Mononuclear cell (primary cell): ENCODE measurements at regions not wholly inside any gene's neighbourhood (a gene's known extent, or its start where the extent isn't known, plus 50 kb on each side); places are given as distances from the start of the nearest gene placed in this dataset.
"Not testable (repeated sequence)": the region's sequence is repeated elsewhere in the genome, so short reads cannot be mapped to it uniquely, and the experiment has no call there.

ENCODE experiments used
- H3K27me3 ChIP-seq: 2 replicates; pipeline ENCODE4 v1.6.0; 2011; ENCODE audit warnings: low read length, control low read depth; ENCODE audit not compliant: insufficient read depth
- H3K4me1 ChIP-seq: 2 replicates; pipeline ENCODE4 v1.5.1; 2011; ENCODE audit warnings: mild to moderate bottlenecking, low read length, control low read depth; ENCODE audit not compliant: insufficient read depth
- H3K4me3 ChIP-seq: 2 replicates; pipeline ENCODE4 v1.5.1; 2011; ENCODE audit warnings: mild to moderate bottlenecking, low read length, moderate library complexity
- H3K9me3 ChIP-seq: 2 replicates; pipeline ENCODE4 v1.5.1; 2011; ENCODE audit warnings: low read depth, mild to moderate bottlenecking, control low read depth, low read length

DNA sequence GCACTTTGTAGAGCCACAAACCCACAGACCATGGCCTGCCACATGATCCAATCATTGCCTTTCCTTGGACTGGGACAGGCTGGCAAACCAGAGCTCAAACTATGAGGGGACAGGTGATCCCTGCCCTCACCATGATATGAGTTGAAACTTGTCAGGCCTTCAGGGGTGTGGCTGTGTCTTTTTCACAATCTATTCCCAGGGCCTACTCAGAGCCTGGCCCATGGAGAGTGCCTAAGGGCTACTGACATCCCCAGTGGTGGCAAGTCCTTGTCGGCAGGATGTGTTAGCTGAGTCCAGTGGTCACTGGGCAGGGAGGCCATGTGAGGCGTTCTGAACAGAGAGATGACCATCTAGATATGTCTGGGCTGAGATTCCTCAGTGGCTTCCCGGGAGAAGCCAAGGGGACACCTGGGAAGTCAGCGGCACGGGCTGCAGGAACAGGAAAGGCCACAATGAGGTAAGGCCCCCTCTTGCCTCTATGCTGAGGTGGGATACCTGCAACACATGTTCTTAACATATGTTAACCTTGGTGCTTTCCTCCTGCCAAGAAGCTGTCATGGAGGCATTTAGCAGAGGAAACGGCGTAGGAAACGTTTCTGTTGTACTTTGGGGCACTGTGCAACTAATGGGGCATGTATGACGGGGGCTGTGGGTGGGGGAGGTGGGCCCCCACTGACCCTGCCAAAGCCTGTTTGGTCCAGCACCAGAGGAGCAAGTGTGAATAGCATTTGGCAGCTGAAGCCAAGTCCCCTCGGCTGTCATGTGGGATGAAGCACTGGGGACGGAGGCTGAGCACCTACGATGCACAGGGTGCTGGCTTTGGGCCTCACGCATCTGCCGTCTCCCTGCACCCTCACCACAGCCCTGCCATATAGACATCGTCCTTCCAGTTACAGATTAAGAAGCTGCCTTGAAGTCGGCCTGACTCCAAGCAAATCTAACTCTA lies 384.0 kb downstream of the RPS24 start:
- Histone ChIP-seq H3K27me3 (no peaks in the 10 kb centered on the region), H3K9me3 (no peaks in the 10 kb centered on the region), H3K4me1 (no peaks in the 10 kb centered on the region), H3K4me3 (no peak overlapping the region)

DNA sequence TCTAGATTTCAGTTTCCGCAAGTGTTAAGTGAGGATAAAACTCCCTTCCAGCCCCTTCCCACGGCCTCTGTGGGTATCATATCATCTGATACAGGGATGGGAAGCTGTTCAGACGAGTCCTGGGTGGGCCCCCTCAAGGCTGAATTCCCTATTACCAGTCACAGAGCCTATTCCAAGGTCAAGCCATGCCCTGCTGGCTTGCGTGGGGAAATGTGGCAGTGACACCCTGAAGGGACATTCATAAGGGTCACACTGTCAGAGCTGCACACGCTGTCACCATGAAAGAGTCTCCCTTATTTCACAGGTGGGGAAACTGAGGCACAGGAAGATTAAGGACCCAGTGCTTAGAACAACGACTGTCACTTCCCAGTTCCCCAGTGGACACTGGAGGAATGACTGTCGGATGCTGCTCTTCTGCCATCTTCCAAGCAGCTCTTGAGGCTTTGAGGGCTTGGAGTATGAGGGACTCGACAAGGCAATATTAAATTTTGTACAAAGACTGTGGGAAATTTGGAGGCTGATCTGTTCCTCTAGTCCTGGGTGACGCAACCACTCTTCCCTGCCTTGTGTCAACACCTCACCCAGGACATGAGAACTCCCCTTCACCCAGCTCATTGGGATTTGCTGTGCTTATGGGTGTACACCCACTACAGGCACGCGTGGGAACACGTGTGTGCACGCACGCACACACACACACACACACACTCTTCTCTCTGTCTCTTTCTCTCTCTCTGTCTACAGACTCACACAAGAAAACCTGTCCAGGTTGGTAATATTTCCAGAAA lies 386.0 kb downstream of the RPS24 start:
- H3K4me1 ChIP-seq = no peaks in the 10 kb centered on the region
- no peaks in the 10 kb centered on the region for H3K9me3 ChIP-seq
- H3K27me3 ChIP-seq = no peaks in the 10 kb centered on the region
- no peak overlapping the region for H3K4me3 ChIP-seq

- Histone ChIP-seq H3K4me1 (no peaks in the 10 kb centered on the region), H3K9me3 (peaks cover 6% of the 10 kb centered on the region), H3K27me3 (peaks cover 2% of the 10 kb centered on the region), H3K4me3 (no peak overlapping the region)
Observed at GRCh38 chr10:78420946-78421735, 387.5 kb downstream of the RPS24 start.

- H3K27me3 ChIP-seq, H3K4me3 ChIP-seq, H3K9me3 ChIP-seq, H3K4me1 ChIP-seq: not testable (repeated sequence)
Observed at GRCh38 chr10:78424050-78424449, 390.4 kb downstream of the RPS24 start.

DNA sequence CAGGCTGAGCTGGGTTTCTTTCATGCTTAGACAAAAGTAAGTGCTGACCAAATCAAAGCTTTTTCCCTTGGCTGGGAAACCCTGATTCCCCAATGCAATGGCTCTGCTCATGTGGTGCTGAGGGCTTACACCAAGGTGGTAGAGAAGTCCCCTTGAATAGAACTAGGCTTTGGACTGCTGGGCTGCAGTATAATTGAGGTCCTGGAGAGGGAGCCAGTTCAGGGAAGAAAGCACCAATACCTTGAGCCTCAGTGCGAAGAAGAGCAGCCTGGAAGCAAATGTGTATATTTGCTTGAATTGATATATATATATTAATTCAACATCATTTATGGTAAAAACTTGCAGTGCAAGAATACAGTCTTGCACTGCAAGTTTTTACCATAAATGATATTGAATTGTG lies 391.1 kb downstream of the RPS24 start:
- Histone ChIP-seq H3K4me1 (no peaks in the 10 kb centered on the region), H3K9me3 (peaks cover 6% of the 10 kb centered on the region), H3K27me3 (peaks cover 4% of the 10 kb centered on the region), H3K4me3 (no peak overlapping the region)

DNA sequence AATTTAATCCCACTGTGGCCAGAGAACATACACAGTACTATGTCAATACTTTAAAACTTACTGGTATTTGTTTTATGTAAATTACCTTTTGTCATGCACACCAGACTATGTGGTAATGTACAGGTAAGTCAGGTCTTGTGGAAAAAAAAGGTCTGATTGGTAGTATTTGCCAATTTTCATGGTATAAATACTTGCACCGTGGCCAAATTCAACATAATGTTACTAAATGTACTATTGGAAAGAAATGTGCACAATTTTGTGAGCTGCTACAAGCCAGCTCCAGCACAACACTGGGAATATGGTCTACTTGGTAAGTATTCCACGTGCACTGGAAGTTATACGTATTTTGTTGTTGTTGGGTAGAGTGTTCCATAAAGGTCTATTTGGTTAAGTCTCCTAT lies 392.5 kb downstream of the RPS24 start:
- peaks cover 6% of the 10 kb centered on the region for H3K9me3 ChIP-seq
- H3K4me1 ChIP-seq = no peaks in the 10 kb centered on the region
- peaks cover 4% of the 10 kb centered on the region for H3K27me3 ChIP-seq
- H3K4me3 ChIP-seq = no peak overlapping the region

DNA sequence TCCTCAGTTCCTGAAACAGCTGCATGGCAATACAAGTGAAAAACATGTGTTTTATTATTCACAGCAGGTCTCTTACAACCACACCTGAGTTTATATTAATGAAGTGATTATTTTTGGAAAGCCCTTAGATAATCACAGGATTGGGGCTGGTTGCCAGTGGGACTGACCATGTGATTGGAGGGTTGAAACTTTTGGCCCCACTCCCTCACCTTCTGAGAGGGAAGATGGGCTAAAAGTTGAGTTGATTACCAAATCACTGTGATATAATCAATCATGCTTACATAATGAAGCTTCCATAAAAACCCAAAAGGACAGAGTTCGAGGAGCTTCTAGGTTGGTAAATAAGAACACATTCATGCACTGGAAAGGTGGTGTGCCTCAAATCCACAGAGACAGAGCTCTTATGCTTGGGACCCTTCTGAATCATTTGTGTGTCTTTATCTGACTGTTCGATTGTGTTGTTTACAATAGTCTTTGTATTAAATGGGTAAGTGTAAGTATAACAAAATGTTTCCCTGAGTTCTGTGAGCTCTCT lies 393.9 kb downstream of the RPS24 start:
- no peak overlapping the region for H3K4me3 ChIP-seq
- peaks cover 4% of the 10 kb centered on the region for H3K27me3 ChIP-seq
- H3K9me3 ChIP-seq = peaks cover 6% of the 10 kb centered on the region
- no peaks in the 10 kb centered on the region for H3K4me1 ChIP-seq

GRCh38 chr10:78428579-78428978 lies 394.9 kb downstream of the RPS24 start:
- Histone ChIP-seq H3K27me3 (peaks cover 4% of the 10 kb centered on the region), H3K4me3 (no peak overlapping the region), H3K4me1 (no peaks in the 10 kb centered on the region), H3K9me3 (peaks cover 6% of the 10 kb centered on the region)

- Histone ChIP-seq H3K9me3 (peaks cover 6% of the 10 kb centered on the region), H3K4me1 (no peaks in the 10 kb centered on the region), H3K4me3 (no peak overlapping the region), H3K27me3 (peaks cover 4% of the 10 kb centered on the region)
Observed at GRCh38 chr10:78429984-78430383, 396.3 kb downstream of the RPS24 start.

DNA sequence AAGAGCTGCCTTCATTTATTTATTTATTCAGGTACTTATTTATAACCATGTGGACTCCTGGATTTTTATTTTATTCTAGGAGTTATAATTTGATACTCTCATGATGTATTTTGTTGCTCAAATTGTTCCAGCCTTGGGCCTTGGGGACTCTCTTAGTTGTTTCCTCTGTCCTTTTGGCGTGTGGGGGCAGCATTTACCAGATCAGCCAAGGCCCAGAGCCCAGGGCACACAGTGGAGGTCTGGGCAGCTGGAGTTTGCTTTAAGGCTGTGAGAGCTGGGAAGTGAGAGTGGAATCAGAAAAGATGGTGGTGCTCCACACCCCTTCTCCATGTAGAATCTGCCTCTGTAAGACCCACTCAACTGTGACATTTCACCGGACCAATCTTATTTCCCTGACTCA lies 398.9 kb downstream of the RPS24 start:
- Histone ChIP-seq H3K9me3 (no peaks in the 10 kb centered on the region), H3K4me3 (no peak overlapping the region), H3K27me3 (no peaks in the 10 kb centered on the region), H3K4me1 (no peaks in the 10 kb centered on the region)

DNA sequence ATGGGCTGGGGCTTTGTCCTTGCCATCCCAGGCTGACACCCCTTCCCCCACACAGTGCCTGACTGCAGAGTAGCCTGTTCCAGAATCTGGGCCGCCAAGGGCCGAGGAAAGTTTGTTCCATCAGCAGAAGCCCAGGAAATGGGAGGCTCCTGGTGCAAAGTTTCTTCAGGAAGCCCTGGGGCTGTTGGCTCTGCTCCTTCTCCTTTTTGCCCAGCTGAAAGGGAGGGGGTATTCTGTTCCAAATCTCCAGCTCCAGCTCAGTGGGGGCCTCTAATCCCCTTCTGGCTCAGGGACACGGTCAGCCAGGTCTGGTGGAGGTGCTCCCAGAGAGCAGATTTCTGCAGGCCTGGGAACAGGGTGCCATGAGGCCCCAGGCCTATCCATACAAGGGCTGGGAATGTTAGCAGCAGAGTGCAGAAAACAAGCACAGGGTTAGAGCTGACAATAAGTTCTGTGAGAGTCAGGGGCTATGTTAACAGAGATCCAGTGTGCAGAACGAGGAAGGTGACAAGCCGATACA lies 399.5 kb downstream of the RPS24 start:
- H3K27me3 ChIP-seq = no peaks in the 10 kb centered on the region
- H3K4me3 ChIP-seq = no peak overlapping the region
- H3K9me3 ChIP-seq = no peaks in the 10 kb centered on the region
- H3K4me1 ChIP-seq = no peaks in the 10 kb centered on the region

- no peaks in the 10 kb centered on the region for H3K4me1 ChIP-seq
- H3K27me3 ChIP-seq = no peaks in the 10 kb centered on the region
- no peak overlapping the region for H3K4me3 ChIP-seq
- no peaks in the 10 kb centered on the region for H3K9me3 ChIP-seq
Observed at GRCh38 chr10:78433766-78434535, 400.3 kb downstream of the RPS24 start.

DNA sequence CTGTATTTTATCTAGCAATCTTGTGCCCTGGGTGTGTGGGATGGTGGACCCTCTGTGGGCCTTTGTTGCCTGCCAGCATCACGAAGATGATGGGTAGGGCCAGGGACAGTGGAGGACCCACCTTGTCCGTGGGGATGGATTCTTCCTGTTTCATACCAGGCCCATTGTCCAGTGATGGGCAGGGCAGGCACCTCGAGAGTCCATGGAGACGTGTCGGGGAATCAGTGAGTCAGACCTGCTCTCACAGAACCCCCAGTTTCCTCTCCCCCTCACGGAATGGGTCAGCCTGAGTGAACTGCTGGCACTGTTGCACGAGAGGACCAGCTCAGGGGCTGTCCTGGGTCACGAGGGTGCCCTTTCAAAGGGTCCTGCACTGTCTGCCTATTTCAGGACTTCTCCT lies 401.2 kb downstream of the RPS24 start:
- Histone ChIP-seq H3K4me1 (no peaks in the 10 kb centered on the region), H3K27me3 (no peaks in the 10 kb centered on the region), H3K9me3 (no peaks in the 10 kb centered on the region), H3K4me3 (no peak overlapping the region)
